OCI-LY7 (cell line): ENCODE measurements at regions not wholly inside any gene's neighbourhood (a gene's known extent, or its start where the extent isn't known, plus 50 kb on each side); places are given as distances from the start of the nearest gene placed in this dataset.
A peak's percentile ranks its signal among the peaks of the same experiment; 100 is the strongest.

Source experiments
- BruUV-seq: library from RNA; stranded (reverse); fragments of 400-500 nt; replicated peaks from 2 replicates; lab custom pipeline; 2021; lab: Mats Ljungman, UMichigan
- CTCF ChIA-PET: fragments of 300-600 bp; sonication (Branson Sonifier 250); formaldehyde crosslinking; loops from one replicate; lab custom pipeline; 2022; ENCODE audit warnings: antibody characterized with exemption; ENCODE audit not compliant: unreplicated experiment; lab: Charles Lee
- POLR2A ChIA-PET: fragments of 300-600 bp; sonication (Branson Sonifier 250); formaldehyde crosslinking; loops from one replicate; lab custom pipeline; 2022; ENCODE audit warnings: antibody characterized with exemption; lab: Charles Lee
- DNase-seq: peaks from one replicate; pipeline ENCODE4 v3.0.0-alpha.2; 2015; ENCODE audit warnings: low spot score
- H2AFZ ChIP-seq: fragments of 200-600 bp; sonication (generic), shearing (Covaris generic); 2 replicates; pipeline ENCODE4 v1.6.1; 2014; ENCODE audit warnings: mild to moderate bottlenecking, antibody characterized with exemption, low read length, moderate library complexity
- H3K27ac ChIP-seq: fragments of 200-600 bp; sonication (generic); 2 replicates; pipeline ENCODE4 v1.5.1; 2014; ENCODE audit warnings: mixed run types, low read depth, mild to moderate bottlenecking, moderate library complexity, low read length, inconsistent platforms; ENCODE audit not compliant: poor library complexity, severe bottlenecking
- H3K36me3 ChIP-seq: fragments of 200-600 bp; sonication (generic); 2 replicates; pipeline ENCODE4 v1.6.1; 2014; ENCODE audit warnings: mild to moderate bottlenecking, antibody characterized with exemption, low read length, moderate library complexity, mixed read lengths; ENCODE audit not compliant: insufficient read depth
- H3K4me1 ChIP-seq: fragments of 200-600 bp; sonication (generic); 2 replicates; pipeline ENCODE4 v1.5.1; 2014; ENCODE audit warnings: mild to moderate bottlenecking, low read length; ENCODE audit not compliant: insufficient read depth, poor library complexity, severe bottlenecking
- H3K4me2 ChIP-seq: fragments of 200-600 bp; sonication (generic); 2 replicates; pipeline ENCODE4 v1.6.1; 2014; ENCODE audit warnings: mild to moderate bottlenecking, low read length
- H3K4me3 ChIP-seq: fragments of 200-600 bp; sonication (generic); 2 replicates; pipeline ENCODE4 v1.5.1; 2014; ENCODE audit warnings: mild to moderate bottlenecking, low read depth, low read length; ENCODE audit not compliant: poor library complexity, severe bottlenecking
- H3K79me2 ChIP-seq: fragments of 200-600 bp; sonication (generic); 2 replicates; pipeline ENCODE4 v1.6.1; 2016; ENCODE audit warnings: low read depth, mild to moderate bottlenecking, low read length, moderate library complexity, mixed read lengths; ENCODE audit not compliant: insufficient read depth
- H3K9me2 ChIP-seq: fragments of 200-600 bp; sonication (generic); 2 replicates; pipeline ENCODE4 v1.6.1; 2016; ENCODE audit warnings: mild to moderate bottlenecking, low read length, mixed read lengths; ENCODE audit not compliant: insufficient read depth
- H3K9me3 ChIP-seq: fragments of 200-600 bp; sonication (generic); 2 replicates; pipeline ENCODE4 v1.6.1; 2014; ENCODE audit warnings: mild to moderate bottlenecking, mixed run types, low read length, mixed read lengths
- H4K20me1 ChIP-seq: fragments of 200-600 bp; sonication (generic); 2 replicates; pipeline ENCODE4 v1.6.1; 2014; ENCODE audit warnings: mild to moderate bottlenecking, antibody characterized with exemption, low read length, moderate library complexity, mixed read lengths; ENCODE audit not compliant: insufficient read depth
- CTCF ChIP-seq: fragments of 200-600 bp; sonication (generic); conservative IDR thresholded peaks from 2 replicates; pipeline ENCODE4 v1.5.1; 2014; ENCODE audit warnings: mild to moderate bottlenecking, antibody characterized with exemption, low read length, moderate library complexity, mixed read lengths
- EZH2phosphoT487 ChIP-seq: fragments of 200-600 bp; sonication (generic); IDR thresholded peaks from 2 replicates; pipeline ENCODE4 v1.6.1; 2018; ENCODE audit warnings: low read depth, borderline replicate concordance, mild to moderate bottlenecking, mixed run types, antibody characterized with exemption, low read length, moderate library complexity, mixed read lengths
- intact Hi-C: fragments of 100-400 bp; cut with micrococcal nuclease; formaldehyde crosslinking; loops from one replicate; pipeline ENCODE4 v1.10.0; 2022; ENCODE audit not compliant: unreplicated experiment

GRCh38 chr2:189285962-189286645 is 106.5 kb upstream of the COL5A2 start:
- H3K4me3 ChIP-seq = no peak overlapping the region
- no peak overlapping the region for H3K27ac ChIP-seq
- BruUV-seq = no TSS peak
- H3K79me2 ChIP-seq = no peaks in the 10 kb centered on the region
- H2AFZ ChIP-seq = no peak overlapping the region
- no peaks in the 10 kb centered on the region for H3K9me3 ChIP-seq
- ChIA-PET POLR2A (interaction anchor here (0.6 to 0.7 kb wide), 2 partner anchors 93 to 227 kb away, joined by 3 read pairs; no protein-coding TSS in a partner anchor), CTCF (no interaction called here)
- H4K20me1 ChIP-seq = no peaks in the 10 kb centered on the region
- H3K36me3 ChIP-seq = no peaks in the 10 kb centered on the region
- no peak for DNase-seq
- no peak for TF ChIP-seq CTCF
- TF ChIP-seq EZH2phosphoT487 = no peak
- no peaks in the 10 kb centered on the region for H3K4me1 ChIP-seq
- intact Hi-C loops = no loop called here
- H3K4me2 ChIP-seq = no peak overlapping the region
- no peaks in the 10 kb centered on the region for H3K9me2 ChIP-seq

- H3K4me1 ChIP-seq = no peaks in the 10 kb centered on the region
- BruUV-seq = no TSS peak
- intact Hi-C loops = no loop called here
- ChIA-PET POLR2A (no interaction called here), CTCF (no interaction called here)
- H3K9me3 ChIP-seq = no peaks in the 10 kb centered on the region
- H3K36me3 ChIP-seq = no peaks in the 10 kb centered on the region
- no peak overlapping the region for H3K27ac ChIP-seq
- no peaks in the 10 kb centered on the region for H4K20me1 ChIP-seq
- DNase-seq = no peak
- no peak overlapping the region for H3K4me2 ChIP-seq
- TF ChIP-seq EZH2phosphoT487 (no peak), CTCF (no peak)
- H3K9me2 ChIP-seq = no peaks in the 10 kb centered on the region
- no peak overlapping the region for H2AFZ ChIP-seq
- H3K79me2 ChIP-seq = no peaks in the 10 kb centered on the region
- H3K4me3 ChIP-seq = no peak overlapping the region
Measured at GRCh38 chr2:189287363-189287762, 107.8 kb upstream of the COL5A2 start.

GRCh38 chr2:189287982-189288521 is 108.5 kb upstream of the COL5A2 start:
- Histone ChIP-seq H3K36me3 (no peaks in the 10 kb centered on the region), H4K20me1 (no peaks in the 10 kb centered on the region), H3K4me2 (no peak overlapping the region), H3K79me2 (no peaks in the 10 kb centered on the region), H3K27ac (no peak overlapping the region), H3K4me3 (no peak overlapping the region), H3K9me2 (no peaks in the 10 kb centered on the region), H3K9me3 (no peaks in the 10 kb centered on the region), H2AFZ (no peak overlapping the region), H3K4me1 (no peaks in the 10 kb centered on the region)
- intact Hi-C loops = no loop called here
- ChIA-PET CTCF (no interaction called here), POLR2A (interaction anchor here (0.6 kb wide), 1 partner anchor 1288 kb away, joined by 8 read pairs; no protein-coding TSS in a partner anchor)
- DNase-seq = no peak
- TF ChIP-seq CTCF (peak; percentile 64), EZH2phosphoT487 (no peak)
- BruUV-seq = no TSS peak
